Ishikawa (cell line): ENCODE measurements at regions not wholly inside any gene's neighbourhood (a gene's known extent, or its start where the extent isn't known, plus 50 kb on each side); places are given as distances from the start of the nearest gene placed in this dataset.

ENCODE experiments used
- CEBPB ChIP-seq: IDR thresholded peaks from 2 replicates; pipeline ENCODE4 v1.6.1; 2012
- CREB1 ChIP-seq: IDR thresholded peaks from 2 replicates; pipeline ENCODE4 v1.6.1; 2012; ENCODE audit warnings: low read depth
- EGR1 ChIP-seq: IDR thresholded peaks from 2 replicates; pipeline ENCODE4 v1.6.1; 2012
- EP300 ChIP-seq: IDR thresholded peaks from 2 replicates; pipeline ENCODE4 v1.6.1; 2012; ENCODE audit warnings: borderline replicate concordance
- FOXM1 ChIP-seq: IDR thresholded peaks from 2 replicates; pipeline ENCODE4 v1.6.1; 2012; ENCODE audit warnings: low read depth, borderline replicate concordance
- MAX ChIP-seq: IDR thresholded peaks from 2 replicates; pipeline ENCODE4 v1.6.1; 2012
- NFIC ChIP-seq: IDR thresholded peaks from 2 replicates; pipeline ENCODE4 v1.6.1; 2012
- RAD21 ChIP-seq: IDR thresholded peaks from 2 replicates; pipeline ENCODE4 v1.6.1; 2012; ENCODE audit warnings: low read depth
- REST ChIP-seq: IDR thresholded peaks from 2 replicates; pipeline ENCODE4 v1.6.1; 2012; ENCODE audit warnings: low read depth, mild to moderate bottlenecking
- TAF1 ChIP-seq: IDR thresholded peaks from 2 replicates; pipeline ENCODE4 v1.6.1; 2012; ENCODE audit warnings: low read depth, mild to moderate bottlenecking
- TCF12 ChIP-seq: IDR thresholded peaks from 2 replicates; pipeline ENCODE4 v1.6.1; 2012; ENCODE audit warnings: low read depth
- TEAD4 ChIP-seq: IDR thresholded peaks from 2 replicates; pipeline ENCODE4 v1.6.1; 2012
- USF1 ChIP-seq: IDR thresholded peaks from 2 replicates; pipeline ENCODE4 v1.6.1; 2012
- YY1 ChIP-seq: IDR thresholded peaks from 2 replicates; pipeline ENCODE4 v1.6.1; 2012; ENCODE audit warnings: low read depth
- ZBTB7A ChIP-seq: IDR thresholded peaks from 2 replicates; pipeline ENCODE4 v1.6.1; 2012; ENCODE audit warnings: low read depth

- TF ChIP-seq TAF1 (no peak), RAD21 (no peak), USF1 (no peak), REST (no peak), CEBPB (no peak), MAX (no peak), TCF12 (no peak), YY1 (no peak)
These were observed 160.7 kb downstream of the EBLN2 start for GRCh38 chr3:73222126-73222525.

GRCh38 chr3:73225146-73225855, 163.8 kb downstream of the EBLN2 start:
- no peak for TF ChIP-seq EP300
- no peak for TF ChIP-seq REST
- TF ChIP-seq NFIC: no peak
- no peak for TF ChIP-seq USF1
- TF ChIP-seq CEBPB: no peak
- TF ChIP-seq MAX: no peak
- TF ChIP-seq CREB1: no peak
- TF ChIP-seq YY1: no peak

- TF ChIP-seq TCF12 (no peak), CEBPB (no peak), ZBTB7A (no peak), NFIC (no peak), EGR1 (no peak), MAX (no peak), RAD21 (no peak), USF1 (no peak), TEAD4 (no peak), EP300 (no peak), TAF1 (no peak), CREB1 (no peak), REST (no peak), FOXM1 (no peak), YY1 (no peak)
These were observed 164.5 kb downstream of the EBLN2 start for GRCh38 chr3:73225991-73226390.

GRCh38 chr3:73228000-73228399, 166.5 kb downstream of the EBLN2 start:
- no peak for TF ChIP-seq EGR1
